Ureter (tissue), 1 donor: ENCODE measurements at regions not wholly inside any gene's neighbourhood (a gene's known extent, or its start where the extent isn't known, plus 50 kb on each side); places are given as distances from the start of the nearest gene placed in this dataset.
A peak's percentile ranks its signal among the peaks of the same experiment; 100 is the strongest.

Experiments used
- DNase-seq: peaks from one replicate; pipeline ENCODE4 v3.0.0-alpha.2; 2020; ENCODE audit warnings: low spot score
- donor health status: DM: yes; HTN: yes; CAD: no.

GRCh38 chr1:234699795-234700665 lies 90.1 kb upstream of the IRF2BP2 start:
- DNase-seq, result no peak

GRCh38 chr1:234698686-234699085 lies 88.7 kb upstream of the IRF2BP2 start:
- DNase-seq, result no peak

GRCh38 chr1:234697741-234698140 lies 87.8 kb upstream of the IRF2BP2 start:
- DNase-seq, result no peak

GRCh38 chr1:234697015-234697414 lies 87.0 kb upstream of the IRF2BP2 start:
- no peak for DNase-seq

GRCh38 chr1:234696148-234696576 lies 86.2 kb upstream of the IRF2BP2 start:
- DNase-seq, result no peak

- DNase-seq, result no peak
Measured at GRCh38 chr1:234694661-234695060, 84.7 kb upstream of the IRF2BP2 start.

- DNase-seq, result no peak
Measured at GRCh38 chr1:234692966-234693580, 83.1 kb upstream of the IRF2BP2 start.

GRCh38 chr1:234691567-234691966 lies 81.6 kb upstream of the IRF2BP2 start:
- DNase-seq, result no peak

GRCh38 chr1:234690872-234691271 lies 80.9 kb upstream of the IRF2BP2 start:
- DNase-seq, result no peak

- no peak for DNase-seq
Measured at GRCh38 chr1:234689236-234689635, 79.3 kb upstream of the IRF2BP2 start.

GRCh38 chr1:234687011-234687410 lies 77.0 kb upstream of the IRF2BP2 start:
- no peak for DNase-seq

- no peak for DNase-seq
Measured at GRCh38 chr1:234686035-234686434, 76.1 kb upstream of the IRF2BP2 start.

- DNase-seq, result no peak
Measured at GRCh38 chr1:234684856-234685255, 74.9 kb upstream of the IRF2BP2 start.

- DNase-seq, result peak; percentile 67
Measured at GRCh38 chr1:234683861-234684632, 74.1 kb upstream of the IRF2BP2 start.

- DNase-seq, result no peak
Measured at GRCh38 chr1:234683127-234683860, 73.3 kb upstream of the IRF2BP2 start.

- DNase-seq, result no peak
Measured at GRCh38 chr1:234681990-234682389, 72.0 kb upstream of the IRF2BP2 start.

GRCh38 chr1:234681065-234681464 lies 71.1 kb upstream of the IRF2BP2 start:
- DNase-seq, result no peak

- no peak for DNase-seq
Measured at GRCh38 chr1:234680331-234680904, 70.4 kb upstream of the IRF2BP2 start.

GRCh38 chr1:234676103-234676594 lies 66.2 kb upstream of the IRF2BP2 start:
- DNase-seq, result peak; percentile 64

- no peak for DNase-seq
Measured at GRCh38 chr1:234675572-234675971, 65.6 kb upstream of the IRF2BP2 start.

- DNase-seq, result no peak
Measured at GRCh38 chr1:234675006-234675405, 65.0 kb upstream of the IRF2BP2 start.
